OCI-LY3 (cell line): ENCODE measurements at regions not wholly inside any gene's neighbourhood (a gene's known extent, or its start where the extent isn't known, plus 50 kb on each side); places are given as distances from the start of the nearest gene placed in this dataset.

Experiments
- CTCF ChIP-seq: fragments of 200-600, 300-600 bp; sonication (generic); IDR thresholded peaks from 2 replicates; pipeline ENCODE4 v1.5.1; 2014; ENCODE audit warnings: antibody characterized with exemption, low read length, low read depth
- EZH2phosphoT487 ChIP-seq: fragments of 200-600 bp; shearing (Covaris generic); IDR thresholded peaks from 2 replicates; pipeline ENCODE4 v1.6.1; 2018; ENCODE audit warnings: antibody characterized with exemption, mixed run types, low read depth

- TF ChIP-seq EZH2phosphoT487 (no peak), CTCF (no peak)
Measured at GRCh38 chr4:18197467-18197866, 175.9 kb upstream of the LCORL start.
